WTC11 (cell line): ENCODE measurements at regions not wholly inside any gene's neighbourhood (a gene's known extent, or its start where the extent isn't known, plus 50 kb on each side); places are given as distances from the start of the nearest gene placed in this dataset.

ENCODE experiments used
- ARID4B ChIP-seq: sonication (generic); formaldehyde crosslinking; IDR thresholded peaks from 2 replicates; pipeline ENCODE4 v1.8.0; 2023; ENCODE audit warnings: missing genetic modification reagents, mild to moderate bottlenecking, borderline replicate concordance
- CTCF ChIP-seq: fragments of 200-600 bp; IDR thresholded peaks from 2 replicates; pipeline ENCODE4 v1.8.0; 2022; ENCODE audit warnings: antibody characterized with exemption
- GABPB1 ChIP-seq: sonication (generic); formaldehyde crosslinking; IDR thresholded peaks from 2 replicates; pipeline ENCODE4 v1.8.1; 2023; ENCODE audit warnings: mild to moderate bottlenecking, missing genetic modification reagents
- NFYB ChIP-seq: sonication (generic); formaldehyde crosslinking; conservative IDR thresholded peaks from 2 replicates; pipeline ENCODE4 v1.8.0; 2022; ENCODE audit warnings: low read depth, missing genetic modification reagents
- RELA ChIP-seq: sonication (generic); formaldehyde crosslinking; IDR thresholded peaks from 2 replicates; pipeline ENCODE4 v1.8.1; 2022; ENCODE audit warnings: missing genetic modification reagents, mild to moderate bottlenecking, borderline replicate concordance
- SMAD3 ChIP-seq: sonication (generic); formaldehyde crosslinking; IDR thresholded peaks from 2 replicates; pipeline ENCODE4 v1.8.0; 2022; ENCODE audit warnings: missing genetic modification reagents, mild to moderate bottlenecking, borderline replicate concordance
- ZNF232 ChIP-seq: sonication (generic); formaldehyde crosslinking; IDR thresholded peaks from 2 replicates; pipeline ENCODE4 v1.8.0; 2022; ENCODE audit warnings: mild to moderate bottlenecking, missing genetic modification reagents
- TF ChIP-seq, protein P1 (sequence below): sonication (generic); formaldehyde crosslinking; IDR thresholded peaks from 2 replicates; pipeline ENCODE4 v1.8.1; 2023; ENCODE audit warnings: mild to moderate bottlenecking, missing genetic modification reagents
- TF ChIP-seq, protein P2 (sequence below): sonication (generic); formaldehyde crosslinking; IDR thresholded peaks from 2 replicates; pipeline ENCODE4 v1.8.0; 2022; ENCODE audit warnings: mild to moderate bottlenecking, missing genetic modification reagents
- TF ChIP-seq, protein P3 (sequence below): sonication (generic); formaldehyde crosslinking; IDR thresholded peaks from 2 replicates; pipeline ENCODE4 v1.8.1; 2022; ENCODE audit warnings: low read depth, missing genetic modification reagents, borderline replicate concordance
- TF ChIP-seq, protein P4 (sequence below): sonication (generic); formaldehyde crosslinking; conservative IDR thresholded peaks from 2 replicates; pipeline ENCODE4 v1.8.1; 2023; ENCODE audit warnings: mild to moderate bottlenecking, low read depth, missing genetic modification reagents, moderate library complexity

DNA sequence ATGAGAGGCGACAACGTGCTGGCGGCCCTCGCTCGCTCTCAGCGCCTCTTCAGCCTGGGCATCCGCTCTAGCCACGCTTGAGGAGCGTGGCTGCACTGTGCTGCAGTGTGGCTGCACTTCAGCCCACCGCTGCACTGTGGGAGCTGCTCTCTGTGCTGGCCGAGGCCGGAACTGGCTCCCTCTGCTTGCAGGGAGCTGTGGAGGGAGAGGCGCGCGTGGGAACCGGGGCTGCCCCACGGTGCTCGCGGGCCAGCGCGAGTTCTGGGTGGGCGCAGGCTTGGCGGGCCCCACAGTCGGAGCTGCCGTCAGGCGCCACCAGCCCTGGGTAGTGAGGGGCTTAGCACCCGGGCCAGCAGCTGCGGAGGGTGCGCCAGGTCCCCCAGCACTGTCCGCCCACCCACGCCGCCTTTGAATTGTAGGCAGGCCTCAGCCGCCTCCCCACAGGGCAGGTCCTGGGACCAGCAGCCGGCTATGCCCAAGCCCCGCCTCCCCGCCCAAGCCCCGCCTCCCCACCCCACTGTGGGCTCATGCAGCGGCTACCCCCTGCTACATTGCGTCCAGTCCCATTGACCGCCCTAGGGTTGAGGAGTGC is 974.2 kb downstream of the FSCB start:
- TF ChIP-seq RELA (CRISPR knock-in tag) (no peak), GABPB1 (CRISPR knock-in tag) (no peak), NFYB (CRISPR knock-in tag) (no peak), CTCF (no peak), ARID4B (CRISPR knock-in tag) (no peak), ZNF232 (CRISPR knock-in tag) (no peak), SMAD3 (CRISPR knock-in tag) (no peak)
- TF ChIP-seq, protein P1, sequence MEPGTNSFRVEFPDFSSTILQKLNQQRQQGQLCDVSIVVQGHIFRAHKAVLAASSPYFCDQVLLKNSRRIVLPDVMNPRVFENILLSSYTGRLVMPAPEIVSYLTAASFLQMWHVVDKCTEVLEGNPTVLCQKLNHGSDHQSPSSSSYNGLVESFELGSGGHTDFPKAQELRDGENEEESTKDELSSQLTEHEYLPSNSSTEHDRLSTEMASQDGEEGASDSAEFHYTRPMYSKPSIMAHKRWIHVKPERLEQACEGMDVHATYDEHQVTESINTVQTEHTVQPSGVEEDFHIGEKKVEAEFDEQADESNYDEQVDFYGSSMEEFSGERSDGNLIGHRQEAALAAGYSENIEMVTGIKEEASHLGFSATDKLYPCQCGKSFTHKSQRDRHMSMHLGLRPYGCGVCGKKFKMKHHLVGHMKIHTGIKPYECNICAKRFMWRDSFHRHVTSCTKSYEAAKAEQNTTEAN (CRISPR knock-in tag), result no peak
- TF ChIP-seq, protein P2, sequence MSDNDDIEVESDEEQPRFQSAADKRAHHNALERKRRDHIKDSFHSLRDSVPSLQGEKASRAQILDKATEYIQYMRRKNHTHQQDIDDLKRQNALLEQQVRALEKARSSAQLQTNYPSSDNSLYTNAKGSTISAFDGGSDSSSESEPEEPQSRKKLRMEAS (CRISPR knock-in tag), result no peak
- TF ChIP-seq, protein P3, sequence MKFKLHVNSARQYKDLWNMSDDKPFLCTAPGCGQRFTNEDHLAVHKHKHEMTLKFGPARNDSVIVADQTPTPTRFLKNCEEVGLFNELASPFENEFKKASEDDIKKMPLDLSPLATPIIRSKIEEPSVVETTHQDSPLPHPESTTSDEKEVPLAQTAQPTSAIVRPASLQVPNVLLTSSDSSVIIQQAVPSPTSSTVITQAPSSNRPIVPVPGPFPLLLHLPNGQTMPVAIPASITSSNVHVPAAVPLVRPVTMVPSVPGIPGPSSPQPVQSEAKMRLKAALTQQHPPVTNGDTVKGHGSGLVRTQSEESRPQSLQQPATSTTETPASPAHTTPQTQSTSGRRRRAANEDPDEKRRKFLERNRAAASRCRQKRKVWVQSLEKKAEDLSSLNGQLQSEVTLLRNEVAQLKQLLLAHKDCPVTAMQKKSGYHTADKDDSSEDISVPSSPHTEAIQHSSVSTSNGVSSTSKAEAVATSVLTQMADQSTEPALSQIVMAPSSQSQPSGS (CRISPR knock-in tag), result no peak
- TF ChIP-seq, protein P4, sequence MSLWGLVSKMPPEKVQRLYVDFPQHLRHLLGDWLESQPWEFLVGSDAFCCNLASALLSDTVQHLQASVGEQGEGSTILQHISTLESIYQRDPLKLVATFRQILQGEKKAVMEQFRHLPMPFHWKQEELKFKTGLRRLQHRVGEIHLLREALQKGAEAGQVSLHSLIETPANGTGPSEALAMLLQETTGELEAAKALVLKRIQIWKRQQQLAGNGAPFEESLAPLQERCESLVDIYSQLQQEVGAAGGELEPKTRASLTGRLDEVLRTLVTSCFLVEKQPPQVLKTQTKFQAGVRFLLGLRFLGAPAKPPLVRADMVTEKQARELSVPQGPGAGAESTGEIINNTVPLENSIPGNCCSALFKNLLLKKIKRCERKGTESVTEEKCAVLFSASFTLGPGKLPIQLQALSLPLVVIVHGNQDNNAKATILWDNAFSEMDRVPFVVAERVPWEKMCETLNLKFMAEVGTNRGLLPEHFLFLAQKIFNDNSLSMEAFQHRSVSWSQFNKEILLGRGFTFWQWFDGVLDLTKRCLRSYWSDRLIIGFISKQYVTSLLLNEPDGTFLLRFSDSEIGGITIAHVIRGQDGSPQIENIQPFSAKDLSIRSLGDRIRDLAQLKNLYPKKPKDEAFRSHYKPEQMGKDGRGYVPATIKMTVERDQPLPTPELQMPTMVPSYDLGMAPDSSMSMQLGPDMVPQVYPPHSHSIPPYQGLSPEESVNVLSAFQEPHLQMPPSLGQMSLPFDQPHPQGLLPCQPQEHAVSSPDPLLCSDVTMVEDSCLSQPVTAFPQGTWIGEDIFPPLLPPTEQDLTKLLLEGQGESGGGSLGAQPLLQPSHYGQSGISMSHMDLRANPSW, result no peak
